ENCODE measurements at regions not wholly inside any gene's neighbourhood (a gene's known extent, or its start where the extent isn't known, plus 50 kb on each side); places are given as distances from the start of the nearest gene placed in this dataset.
A peak's percentile ranks its signal among the peaks of the same experiment; 100 is the strongest.
"Not testable (repeated sequence)": the region's sequence is repeated elsewhere in the genome, so short reads cannot be mapped to it uniquely, and the experiment has no call there.

DNA sequence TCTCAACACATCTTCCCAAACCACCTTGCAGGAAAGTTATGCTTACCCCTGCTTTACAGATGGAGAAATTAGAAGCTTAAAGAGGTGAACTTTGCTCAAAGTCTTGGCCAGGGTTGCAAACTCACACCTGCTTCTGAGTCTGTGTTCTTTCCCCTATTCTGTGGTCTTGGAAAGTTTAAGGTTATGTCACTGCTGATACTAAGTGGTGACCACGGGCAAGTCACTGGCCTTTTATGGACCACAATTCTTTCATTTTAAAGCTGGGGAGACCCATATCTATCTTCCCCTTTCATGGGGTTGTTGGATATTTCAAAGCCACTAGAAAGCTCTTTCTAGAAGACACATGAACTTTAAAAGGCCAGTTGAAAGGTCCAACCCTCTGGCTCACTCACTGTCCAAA, 95.4 kb upstream of the KLF4 start:
- DNase-seq (ENCODE audit: low spot score) = no peak

DNA sequence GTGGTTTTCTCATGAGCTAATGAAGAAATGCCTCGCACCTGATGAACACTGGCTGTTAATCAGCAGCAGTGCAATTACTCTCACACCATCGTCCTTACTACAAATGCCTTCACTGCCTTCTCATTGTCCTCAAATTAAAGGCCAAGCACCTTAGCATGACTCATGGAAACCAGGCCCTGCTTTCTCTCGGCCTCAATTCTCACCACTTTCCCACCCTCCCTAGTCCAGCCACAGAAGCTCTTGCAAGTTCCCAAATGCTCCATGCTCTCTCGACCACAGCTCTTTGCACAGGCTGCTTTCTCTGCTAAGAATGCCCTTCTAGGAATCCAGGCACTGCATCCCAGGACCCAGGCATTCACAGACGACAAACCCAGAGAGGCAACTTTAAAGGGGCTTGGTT, 94.6 kb upstream of the KLF4 start:
- no peak for DNase-seq (ENCODE audit: low spot score)

DNA sequence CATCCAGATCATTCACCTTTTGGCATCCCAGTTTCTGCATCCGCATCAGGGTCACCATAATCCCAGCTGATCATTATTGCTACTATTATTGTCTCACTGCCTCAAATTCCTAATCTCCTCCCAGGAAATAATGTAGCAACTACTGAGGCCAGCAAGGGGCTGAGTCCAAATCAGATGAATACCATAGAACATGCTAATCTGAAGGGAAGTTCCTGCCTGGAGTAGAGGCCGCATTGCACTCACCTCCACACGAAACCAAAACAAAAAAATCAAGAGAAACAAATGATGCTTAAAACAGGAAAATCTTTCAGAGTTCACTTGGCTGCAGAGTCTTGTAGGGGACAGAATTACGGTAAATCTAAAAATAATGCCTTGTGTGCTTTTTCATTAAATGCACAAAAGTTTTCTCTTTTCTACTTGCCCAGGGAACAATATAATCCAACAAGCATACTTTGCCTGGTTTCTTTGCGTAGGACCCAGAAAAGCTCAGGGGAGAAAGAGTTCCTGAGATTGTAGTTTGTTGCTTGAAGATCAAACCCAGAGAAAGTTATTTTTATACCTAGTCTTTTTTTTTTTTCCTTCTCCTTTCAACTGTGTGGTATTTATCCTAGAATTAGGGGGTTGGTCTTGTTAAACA, 87.7 kb upstream of the KLF4 start:
- no peak for DNase-seq (ENCODE audit: low spot score)

DNA sequence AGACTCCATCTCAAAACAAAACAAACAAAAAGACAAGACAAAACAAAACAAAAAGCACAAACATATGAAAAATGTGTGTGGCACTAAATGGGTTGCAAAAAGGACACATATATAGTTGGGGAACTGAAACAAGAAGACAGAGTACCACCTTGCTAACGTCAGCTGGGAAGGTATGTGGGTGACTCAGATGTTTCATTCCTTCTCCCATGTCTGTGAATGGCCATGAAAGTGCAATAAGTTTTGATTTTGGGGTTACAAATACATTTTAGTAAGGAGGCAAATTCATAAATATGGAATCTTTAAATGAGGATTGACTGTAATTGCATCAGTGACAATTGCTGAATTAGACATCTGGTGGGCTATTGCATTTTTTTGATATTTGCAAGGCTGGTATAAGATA, 81.6 kb upstream of the KLF4 start:
- DNase-seq (ENCODE audit: low spot score) = no peak

DNA sequence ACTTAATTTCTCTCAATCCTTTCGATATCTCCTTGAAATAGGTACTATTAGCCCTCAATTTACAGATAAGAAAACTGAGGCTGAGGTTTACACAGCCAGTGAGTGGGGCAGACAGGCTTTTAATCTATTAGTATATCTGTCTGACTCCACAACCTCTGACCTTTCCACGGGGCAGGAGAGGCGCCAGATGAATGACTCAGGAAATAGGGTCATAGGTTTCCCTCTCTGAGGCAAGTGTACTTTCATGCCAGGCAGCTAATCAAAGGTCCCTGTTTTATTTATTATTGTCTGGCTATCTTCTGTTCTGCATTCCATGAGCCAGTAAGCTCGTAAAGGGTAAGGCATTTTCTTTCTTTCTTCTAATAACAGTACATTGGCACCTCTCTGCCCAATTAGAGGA, 79.6 kb upstream of the KLF4 start:
- DNase-seq (ENCODE audit: low spot score) = no peak

DNA sequence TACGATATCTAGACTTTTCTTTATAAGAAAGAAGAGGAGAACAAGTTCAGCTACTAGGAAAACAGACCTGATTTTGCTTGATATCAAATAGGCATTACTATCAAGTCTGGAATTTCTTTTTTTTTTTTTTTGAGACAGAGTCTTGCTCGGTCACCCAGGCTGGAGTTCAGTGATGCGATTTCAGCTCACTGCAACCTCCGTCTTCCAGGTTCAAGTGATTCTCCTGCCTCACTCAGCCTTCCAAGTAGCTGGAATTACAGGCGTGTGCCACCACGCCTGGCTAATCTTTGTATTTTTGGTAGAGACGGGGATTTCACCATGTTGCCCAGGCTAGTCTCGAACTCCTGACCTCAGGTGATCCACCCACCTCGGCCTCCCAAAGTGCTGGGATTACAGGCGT, 78.8 kb upstream of the KLF4 start:
- not testable (repeated sequence) for DNase-seq (ENCODE audit: low spot score)

DNA sequence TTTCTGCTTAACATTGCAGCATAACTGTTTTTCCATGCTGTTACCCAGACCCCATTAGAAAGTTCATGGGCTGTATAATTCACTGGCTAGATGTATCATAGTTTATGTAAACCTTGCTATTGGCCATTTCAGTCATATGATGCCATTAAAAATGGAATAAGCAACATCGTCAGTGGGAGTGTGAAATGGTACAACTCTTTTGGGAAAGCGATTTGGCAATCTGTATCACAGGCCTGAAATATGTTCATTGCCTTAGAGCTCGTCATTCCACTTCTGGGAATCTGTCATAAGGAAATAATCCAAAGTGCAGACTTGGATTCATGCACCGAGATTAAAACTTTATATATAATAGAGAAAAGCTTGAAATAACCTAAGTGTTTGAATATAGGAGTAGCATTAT, 77.9 kb upstream of the KLF4 start:
- DNase-seq (ENCODE audit: low spot score) = no peak

DNA sequence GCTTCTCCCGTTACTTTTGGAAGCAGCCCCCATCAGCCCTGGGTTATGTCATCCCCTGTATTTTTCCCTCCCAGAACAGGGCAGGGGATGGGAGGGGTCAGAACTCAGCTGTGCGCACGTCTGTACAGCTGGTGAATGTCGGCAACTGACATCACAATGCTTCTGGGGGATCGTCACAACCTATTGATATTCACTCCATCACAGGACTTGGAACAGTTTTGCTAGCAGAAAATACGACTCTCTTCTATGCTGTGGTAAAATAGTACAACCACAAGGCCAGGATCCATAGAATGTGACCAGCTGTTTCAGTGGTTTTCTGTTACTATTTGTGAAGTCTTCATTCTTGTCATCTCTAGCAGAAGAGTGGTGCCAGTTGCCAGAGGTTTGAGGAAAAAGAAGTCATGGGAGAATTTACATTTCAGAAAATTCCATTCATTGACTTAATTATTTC, 77.1 kb upstream of the KLF4 start:
- no peak for DNase-seq (ENCODE audit: low spot score)

DNA sequence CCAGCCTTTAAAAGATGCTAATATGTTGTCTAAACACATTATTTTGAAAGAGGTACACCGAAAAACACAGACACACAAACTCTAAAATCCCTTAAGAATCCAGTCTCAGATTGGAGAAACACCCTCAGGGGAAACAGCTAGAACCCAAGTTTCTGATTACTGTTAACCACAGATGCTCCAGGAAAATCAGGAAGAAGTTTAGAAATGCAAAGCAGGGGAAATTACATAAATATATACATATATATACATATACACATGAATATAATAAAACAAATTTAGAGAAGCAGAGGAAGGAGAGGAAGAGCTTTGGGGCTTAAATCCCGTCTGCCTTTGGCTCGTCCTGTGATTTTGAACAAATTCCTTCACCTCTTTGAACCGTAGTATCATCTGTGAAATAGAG, 73.2 kb upstream of the KLF4 start:
- no peak for DNase-seq (ENCODE audit: low spot score)

DNA sequence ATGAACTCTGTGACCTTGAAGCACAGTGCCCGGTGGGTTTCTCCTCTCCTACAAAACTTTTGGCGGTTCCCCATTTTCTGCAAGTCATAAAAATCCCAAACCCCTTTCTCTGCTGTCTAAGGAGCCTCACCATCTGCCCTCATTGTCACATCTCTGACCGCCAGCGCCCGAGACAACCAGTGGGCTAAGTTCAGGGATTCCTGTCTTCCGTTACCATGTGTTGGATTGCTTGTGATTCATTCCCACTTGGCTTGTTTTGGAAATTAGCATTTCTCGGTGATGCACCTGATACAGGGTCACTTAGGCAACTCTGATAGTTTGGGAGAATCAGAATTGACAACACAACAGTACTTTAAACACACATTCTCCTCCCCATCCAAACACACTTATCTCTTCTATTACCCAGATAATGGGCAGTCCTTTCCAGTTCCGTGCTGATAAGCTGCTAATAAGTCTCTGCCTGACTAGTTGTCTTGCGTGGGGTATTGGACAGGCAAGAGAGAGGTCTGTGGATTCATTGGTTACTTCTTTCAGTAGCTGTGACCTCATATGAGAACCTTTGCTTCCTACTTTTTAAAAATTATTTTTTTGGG, 70.0 kb upstream of the KLF4 start:
- no peak for DNase-seq (ENCODE audit: low spot score)

DNA sequence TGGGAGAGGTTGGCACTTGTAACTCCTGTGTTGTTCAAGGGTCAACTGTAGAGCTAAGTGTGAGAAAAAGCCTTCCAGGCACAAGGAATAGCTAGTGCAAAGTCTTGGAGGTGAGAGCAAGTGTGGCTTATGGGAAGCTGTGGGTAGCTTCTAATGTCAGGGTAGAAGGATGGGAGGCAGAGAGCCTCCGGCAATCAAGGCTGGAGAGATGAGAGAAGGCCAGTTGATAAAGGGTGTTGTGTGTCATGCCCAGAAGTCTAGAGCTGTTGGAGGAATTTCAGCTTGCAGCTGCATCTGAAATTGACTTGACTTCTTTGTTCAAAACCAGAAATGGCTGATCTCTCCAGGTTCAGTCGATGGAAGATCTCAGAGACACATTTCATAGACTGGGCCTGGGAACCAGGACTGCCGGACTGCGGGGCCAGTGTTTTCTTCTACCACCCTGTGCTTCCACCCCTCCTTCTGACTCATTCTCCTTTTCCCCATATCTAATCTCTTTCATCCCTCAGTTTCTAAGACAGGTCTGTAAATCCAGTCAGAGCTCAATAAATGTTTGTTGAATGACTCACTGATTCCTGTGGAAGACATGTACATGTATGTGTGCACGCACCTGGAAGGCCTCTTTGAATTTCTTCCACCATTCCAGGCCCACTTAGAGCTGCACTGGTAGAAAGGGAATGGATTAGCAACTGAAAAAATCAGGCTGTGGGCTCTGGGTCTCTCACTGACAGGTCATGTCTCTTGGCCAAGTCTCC, 67.8 kb upstream of the KLF4 start:
- no peak for DNase-seq (ENCODE audit: low spot score)

DNA sequence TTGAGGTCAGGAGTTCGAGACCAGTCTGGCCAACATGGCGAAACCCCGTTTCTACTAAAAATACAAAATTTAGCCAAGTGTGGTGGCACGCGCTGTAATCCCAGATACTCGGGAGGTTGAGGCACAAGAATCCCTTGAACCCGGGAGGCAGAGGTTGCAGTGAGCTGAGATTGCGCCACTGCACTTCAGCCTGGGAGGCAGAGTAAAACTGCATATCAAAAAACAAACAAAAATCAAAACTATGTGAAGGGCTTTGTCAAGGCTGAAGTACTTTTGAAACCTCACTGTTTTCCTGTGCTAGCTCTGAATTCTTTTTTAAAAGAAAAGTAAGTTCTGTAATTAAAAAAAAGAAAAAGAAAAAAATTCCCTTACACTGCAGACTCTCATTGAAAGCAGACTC, 65.1 kb upstream of the KLF4 start:
- DNase-seq (ENCODE audit: low spot score) = no peak

DNA sequence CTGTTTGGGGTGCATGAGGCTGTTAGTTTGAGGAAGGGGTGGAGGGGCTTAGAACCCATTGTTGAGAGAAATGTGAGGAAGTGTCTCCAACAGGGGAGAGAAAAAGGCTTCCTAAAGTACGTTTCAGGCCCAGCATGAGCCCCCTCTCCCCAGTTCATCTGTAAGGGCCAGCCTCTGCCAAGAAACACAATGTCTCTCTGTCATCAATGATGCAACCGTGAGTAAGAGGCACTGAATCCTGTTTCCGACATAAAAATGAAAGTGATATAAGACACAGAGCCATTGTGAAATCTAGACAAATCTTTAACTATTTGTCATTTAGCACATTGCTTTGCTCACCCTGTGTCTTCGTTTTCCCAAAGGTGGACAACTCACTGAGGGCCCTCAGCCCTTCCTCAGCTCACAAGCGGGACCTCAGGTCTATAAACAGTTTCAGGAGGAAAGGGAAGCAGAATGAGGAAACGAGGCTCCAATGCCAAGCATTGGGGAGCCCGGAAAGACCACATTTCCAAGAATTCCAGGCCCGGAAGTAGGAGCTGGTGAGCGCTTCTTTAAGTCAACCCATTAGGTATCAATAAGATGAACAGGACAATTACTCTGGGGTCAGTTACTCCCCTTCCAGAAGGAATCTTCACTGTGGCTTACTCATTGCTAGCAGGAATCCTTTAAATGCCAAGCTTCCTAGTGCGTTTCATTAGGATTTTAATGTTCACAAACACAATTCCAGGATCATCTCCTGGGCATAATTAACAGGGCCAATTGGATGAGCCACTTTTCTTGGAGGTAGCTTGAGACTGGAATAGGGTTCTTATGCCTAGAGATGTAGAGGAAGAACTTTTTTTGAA, 59.0 kb upstream of the KLF4 start:
- DNase-seq (ENCODE audit: low spot score) = peak; percentile 80

DNA sequence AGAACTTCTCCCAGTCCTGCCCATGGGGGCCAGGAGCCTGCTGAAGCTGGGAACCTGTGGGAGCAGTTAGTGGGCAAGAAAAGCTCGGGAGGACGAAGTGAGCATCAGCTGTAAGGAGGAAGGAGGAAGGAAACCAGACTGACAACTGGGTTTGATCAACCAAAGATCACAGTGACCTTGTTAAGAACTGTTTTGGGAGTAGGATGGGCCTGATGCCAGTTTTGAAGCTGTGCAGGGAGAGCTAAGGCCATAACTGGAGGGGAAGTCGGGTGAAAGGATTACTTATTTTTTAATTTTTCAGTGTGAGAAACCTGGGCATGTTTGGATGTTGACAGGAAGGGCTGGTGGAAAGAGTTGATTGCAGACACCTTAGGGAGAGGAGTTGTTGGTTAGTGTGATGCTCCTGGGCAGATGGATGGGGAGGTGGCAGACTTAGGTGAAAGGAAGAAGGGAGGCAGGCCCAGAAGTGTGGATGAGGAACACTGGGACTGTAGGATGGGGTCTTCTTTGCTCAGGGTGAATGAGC, 58.3 kb upstream of the KLF4 start:
- no peak for DNase-seq (ENCODE audit: low spot score)

DNA sequence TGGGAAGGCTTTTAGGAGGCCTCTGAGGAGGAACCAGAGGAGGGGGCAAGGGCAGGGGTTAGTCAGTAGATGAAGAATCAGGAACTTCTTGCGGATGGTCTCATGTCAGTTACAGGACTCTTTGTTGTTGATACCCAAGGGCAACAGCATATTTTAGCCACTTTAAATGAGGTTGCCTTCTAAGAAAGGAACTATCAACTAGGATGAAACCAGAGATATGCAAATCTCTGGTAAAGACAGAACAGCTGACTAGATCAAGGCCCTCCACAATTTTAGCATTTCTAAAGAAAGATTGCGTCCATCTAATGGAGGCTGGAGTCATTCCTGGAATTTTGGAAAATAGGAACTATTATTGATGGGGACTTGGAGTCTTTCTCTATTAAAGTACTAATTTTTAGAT, 57.7 kb upstream of the KLF4 start:
- DNase-seq (ENCODE audit: low spot score) = no peak

DNA sequence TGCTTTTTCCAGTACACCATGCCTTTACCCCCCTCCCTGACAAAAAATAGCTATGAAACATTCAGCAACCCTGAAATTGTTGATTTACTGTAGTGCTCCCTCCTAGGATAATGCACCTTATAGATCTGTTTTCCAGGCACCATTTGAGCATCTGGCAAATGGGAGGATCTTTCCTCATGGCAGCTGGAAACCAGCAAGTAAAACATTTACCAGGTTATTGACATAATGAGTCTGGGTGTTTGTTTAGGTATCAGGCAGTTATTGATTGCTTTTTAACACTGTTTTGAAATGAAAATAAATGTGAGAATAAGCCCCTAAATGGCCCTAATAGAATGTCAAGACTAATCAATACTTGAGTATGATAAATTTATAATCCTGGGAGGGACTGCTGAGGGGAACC, 57.3 kb upstream of the KLF4 start:
- no peak for DNase-seq (ENCODE audit: low spot score)

DNA sequence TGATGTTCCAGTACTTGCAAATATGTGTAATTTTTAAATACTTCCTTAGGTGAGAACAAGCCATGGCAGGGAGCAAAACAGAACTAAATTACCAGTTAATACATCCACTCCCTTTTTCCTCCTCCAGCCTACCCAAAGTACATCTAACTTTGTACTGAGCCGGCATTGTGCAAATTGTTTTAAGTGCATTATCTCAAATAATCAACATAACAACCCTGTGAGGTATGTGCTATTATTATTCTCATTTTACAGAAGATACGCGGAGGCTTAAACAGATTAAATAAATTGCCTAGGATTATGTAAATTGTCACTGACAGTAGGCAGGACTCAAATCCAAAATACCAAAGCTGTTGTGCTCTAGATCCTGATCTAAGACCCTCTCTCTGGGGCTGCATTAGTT, 55.5 kb upstream of the KLF4 start:
- DNase-seq (ENCODE audit: low spot score) = no peak

DNA sequence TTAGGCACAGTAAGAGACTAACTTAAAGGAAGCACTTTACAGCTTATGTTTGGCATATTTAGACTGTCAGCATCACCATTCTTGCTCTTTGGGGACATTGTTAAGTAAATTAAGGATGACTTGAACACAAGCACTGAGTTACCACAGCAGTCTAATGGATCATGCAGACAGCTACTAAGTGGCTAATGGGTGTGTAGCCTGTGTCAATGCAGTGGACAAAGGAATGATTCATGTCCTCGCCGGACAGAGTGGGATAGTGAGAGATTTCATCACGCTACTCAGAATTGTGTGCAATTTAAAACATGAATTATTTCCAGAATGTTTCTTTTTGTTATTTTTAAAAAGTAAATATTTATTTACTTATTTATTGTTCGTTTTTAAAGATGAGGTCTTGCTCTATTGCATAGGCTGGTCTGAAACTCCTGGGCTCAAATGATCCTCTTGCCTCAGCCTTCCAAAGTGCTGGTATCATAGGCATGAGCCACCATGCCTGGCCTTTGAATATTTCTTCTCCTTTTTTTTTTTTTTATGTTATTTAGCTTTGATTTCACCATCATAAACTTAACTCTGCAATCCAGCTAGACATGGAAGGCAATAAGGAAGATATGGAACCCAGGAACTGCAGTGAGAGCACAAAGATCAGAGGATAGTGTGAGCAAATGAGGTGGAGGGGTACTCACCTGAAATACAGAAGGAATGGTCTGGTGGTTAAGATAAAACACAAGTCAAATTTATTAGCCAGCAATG, 53.0 kb upstream of the KLF4 start:
- DNase-seq (ENCODE audit: low spot score) = no peak

DNA sequence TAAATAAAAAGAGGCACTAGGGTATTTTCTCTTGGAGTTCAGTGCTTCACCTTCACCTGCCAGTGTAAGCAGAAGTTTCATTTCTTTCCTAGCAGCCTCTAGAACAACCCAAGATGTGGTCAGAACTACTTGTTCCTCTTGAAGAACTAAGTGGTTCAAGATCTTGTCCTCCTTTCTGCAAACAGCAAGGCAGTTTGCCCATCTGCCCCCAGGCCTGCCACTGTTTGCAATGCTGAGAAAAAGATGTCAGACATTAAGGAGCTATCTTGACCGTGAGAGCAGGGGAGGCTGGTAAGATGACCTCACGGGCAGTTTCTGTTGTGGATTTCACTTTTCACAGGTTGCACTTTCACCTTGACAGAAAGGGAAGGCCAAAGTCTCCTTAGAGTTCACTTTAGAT, 52.0 kb upstream of the KLF4 start:
- no peak for DNase-seq (ENCODE audit: low spot score)

DNA sequence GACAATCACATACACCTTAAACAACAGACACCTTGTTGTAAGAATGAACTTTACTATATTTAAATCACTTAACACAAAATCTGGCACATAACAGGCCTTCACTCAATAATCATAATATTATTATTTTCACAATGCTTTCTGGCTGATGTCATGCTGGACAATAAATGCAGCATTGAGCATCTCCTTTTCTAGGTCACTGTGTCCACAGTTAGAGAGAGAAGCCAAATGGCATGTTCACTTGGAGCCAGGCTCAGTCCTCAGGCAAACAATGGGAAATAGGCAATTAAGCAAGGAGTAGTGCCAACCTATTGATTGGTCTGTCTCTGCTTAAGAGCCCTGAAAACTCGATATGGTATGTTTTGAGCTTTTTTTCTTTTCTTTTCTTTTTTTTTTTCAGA, 50.6 kb upstream of the KLF4 start:
- DNase-seq (ENCODE audit: low spot score) = no peak

DNA sequence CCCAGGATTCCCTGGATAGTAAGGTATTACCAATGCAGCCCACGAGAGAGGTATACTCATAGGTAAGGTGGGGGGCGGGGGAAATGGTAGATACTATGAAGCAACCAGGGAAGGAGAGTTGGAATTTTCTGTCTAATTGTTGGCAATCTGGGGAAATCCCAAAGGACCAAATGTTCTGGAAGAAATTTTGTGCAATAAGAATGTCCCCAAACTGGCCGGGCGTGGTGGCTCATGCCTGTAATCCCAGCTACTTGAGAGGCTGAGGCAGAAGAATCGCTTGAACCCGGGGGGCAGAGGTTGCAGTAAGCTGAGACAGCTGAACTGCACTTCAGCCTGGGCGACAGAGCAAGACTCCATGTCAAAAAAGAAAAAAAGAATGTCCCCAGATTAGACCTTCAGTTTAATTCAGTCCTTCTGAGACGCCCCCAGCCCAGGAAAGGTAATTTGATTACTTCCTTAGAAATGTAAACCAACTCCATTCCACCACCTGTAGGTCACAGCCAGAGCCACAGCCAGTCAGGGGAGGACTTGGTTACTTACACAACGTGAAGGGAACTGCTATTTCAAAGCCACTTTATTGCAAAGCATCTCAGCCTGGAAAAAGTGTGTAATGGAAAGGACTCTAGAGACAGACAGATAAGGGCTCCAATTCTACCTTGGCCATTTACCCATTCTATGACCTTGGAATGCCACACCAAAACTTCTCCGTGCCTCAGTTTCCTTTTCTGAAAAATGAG, 50.0 kb upstream of the KLF4 start:
- peak; percentile 11 for DNase-seq (ENCODE audit: low spot score)

Data from H4 (cell line).